H9 (cell line): ENCODE measurements at regions not wholly inside any gene's neighbourhood (a gene's known extent, or its start where the extent isn't known, plus 50 kb on each side); places are given as distances from the start of the nearest gene placed in this dataset.
"Not testable (repeated sequence)": the region's sequence is repeated elsewhere in the genome, so short reads cannot be mapped to it uniquely, and the experiment has no call there.

Source experiments
- DNase-seq: peaks from one replicate; pipeline ENCODE4 v3.0.0-alpha.2; 2017
- H2AFZ ChIP-seq: one replicate; pipeline ENCODE4 v1.6.1; 2013; ENCODE audit warnings: mild to moderate bottlenecking, low read length, control low read depth, moderate library complexity
- H2AK5ac ChIP-seq: 2 replicates; pipeline ENCODE4 v1.6.1; 2013; ENCODE audit warnings: low read length, control low read depth, mixed read lengths; ENCODE audit not compliant: insufficient read length
- H2BK120ac ChIP-seq: one replicate; pipeline ENCODE4 v1.6.1; 2013; ENCODE audit warnings: low read depth, mild to moderate bottlenecking, low read length, control low read depth, inconsistent platforms; ENCODE audit not compliant: poor library complexity, severe bottlenecking
- H2BK12ac ChIP-seq: 2 replicates; pipeline ENCODE4 v1.6.1; 2013; ENCODE audit warnings: low read length, control low read depth, mixed read lengths, low read depth; ENCODE audit not compliant: insufficient read length
- H2BK15ac ChIP-seq: 2 replicates; pipeline ENCODE4 v1.6.1; 2013; ENCODE audit warnings: low read depth, low read length, control low read depth
- H2BK20ac ChIP-seq: one replicate; pipeline ENCODE4 v1.6.1; 2013; ENCODE audit warnings: low read depth, mild to moderate bottlenecking, low read length, control low read depth, inconsistent platforms; ENCODE audit not compliant: poor library complexity, severe bottlenecking
- H2BK5ac ChIP-seq: 2 replicates; pipeline ENCODE4 v1.6.1; 2013; ENCODE audit warnings: low read length, control low read depth, mixed read lengths; ENCODE audit not compliant: insufficient read length
- H3K14ac ChIP-seq: 2 replicates; pipeline ENCODE4 v1.6.1; 2013; ENCODE audit warnings: low read length, control low read depth; ENCODE audit not compliant: insufficient read depth
- H3K18ac ChIP-seq: 2 replicates; pipeline ENCODE4 v1.6.1; 2013; ENCODE audit warnings: low read depth, mild to moderate bottlenecking, mixed read lengths, low read length, control low read depth; ENCODE audit not compliant: insufficient read length
- H3K23ac ChIP-seq: 2 replicates; pipeline ENCODE4 v1.6.1; 2013; ENCODE audit warnings: low read length, control low read depth, mixed read lengths, low read depth; ENCODE audit not compliant: insufficient read length
- H3K23me2 ChIP-seq: 2 replicates; pipeline ENCODE4 v1.6.1; 2013; ENCODE audit warnings: low read depth, mild to moderate bottlenecking, mixed read lengths, low read length, control low read depth; ENCODE audit not compliant: insufficient read length, poor library complexity, severe bottlenecking
- H3K27ac ChIP-seq: 2 replicates; pipeline ENCODE4 v1.5.1; 2013; ENCODE audit warnings: low read length, control low read depth, mixed read lengths, low read depth; ENCODE audit not compliant: insufficient read length
- H3K27me3 ChIP-seq: 2 replicates; pipeline ENCODE4 v1.6.1; 2013; ENCODE audit warnings: low read length, control low read depth, inconsistent platforms; ENCODE audit not compliant: insufficient read depth
- H3K4ac ChIP-seq: 2 replicates; pipeline ENCODE4 v1.6.1; 2013; ENCODE audit warnings: low read depth, mild to moderate bottlenecking, control low read depth, inconsistent platforms, low read length, moderate library complexity
- H3K4me1 ChIP-seq: 2 replicates; pipeline ENCODE4 v1.6.1; 2013; ENCODE audit warnings: low read length, control low read depth, inconsistent platforms; ENCODE audit not compliant: insufficient read depth
- H3K4me2 ChIP-seq: 2 replicates; pipeline ENCODE4 v1.6.1; 2013; ENCODE audit warnings: low read length, control low read depth, mixed read lengths; ENCODE audit not compliant: insufficient read length, insufficient read depth
- H3K56ac ChIP-seq: 2 replicates; pipeline ENCODE4 v1.6.1; 2013; ENCODE audit warnings: low read depth, mild to moderate bottlenecking, mixed read lengths, low read length, control low read depth; ENCODE audit not compliant: insufficient read length
- H3K79me1 ChIP-seq: 2 replicates; pipeline ENCODE4 v1.6.1; 2013; ENCODE audit warnings: low read depth, mild to moderate bottlenecking, moderate library complexity, low read length, control low read depth, inconsistent platforms; ENCODE audit not compliant: insufficient read depth, poor library complexity, severe bottlenecking
- H3K79me2 ChIP-seq: 2 replicates; pipeline ENCODE4 v1.6.1; 2013; ENCODE audit warnings: low read length, control low read depth, inconsistent platforms; ENCODE audit not compliant: insufficient read depth
- H3K9ac ChIP-seq: 2 replicates; pipeline ENCODE4 v1.6.1; 2013; ENCODE audit warnings: low read length, control low read depth, mixed read lengths; ENCODE audit not compliant: insufficient read length; ENCODE audit errors: extremely low read depth
- H3K9me3 ChIP-seq: one replicate; pipeline ENCODE4 v1.6.1; 2013; ENCODE audit warnings: low read depth, low read length, inconsistent platforms; ENCODE audit not compliant: control insufficient read depth
- H3T11ph ChIP-seq: one replicate; pipeline ENCODE4 v1.6.1; 2013; ENCODE audit warnings: mild to moderate bottlenecking, low read length, control low read depth, inconsistent platforms
- H4K20me1 ChIP-seq: one replicate; pipeline ENCODE4 v1.6.1; 2013; ENCODE audit not compliant: control insufficient read depth, insufficient read length, insufficient read depth
- H4K5ac ChIP-seq: 2 replicates; pipeline ENCODE4 v1.6.1; 2013; ENCODE audit warnings: low read depth, mild to moderate bottlenecking, mixed read lengths, low read length, control low read depth; ENCODE audit not compliant: insufficient read length
- H4K8ac ChIP-seq: replicated peaks from 2 replicates; pipeline ENCODE4 v1.6.1; 2013; ENCODE audit warnings: low read length, control low read depth, mixed read lengths, low read depth; ENCODE audit not compliant: insufficient read length
- H4K91ac ChIP-seq: 2 replicates; pipeline ENCODE4 v1.6.1; 2013; ENCODE audit warnings: low read depth, mild to moderate bottlenecking, moderate library complexity, mixed read lengths, low read length, control low read depth; ENCODE audit not compliant: insufficient read length
- H3K27ac Mint-ChIP-seq, 3 experiments: 2 replicates in 2 of 3; 3 replicates in 1 of 3; pipeline ENCODE4 v1.8.0; 2020 to 2021; ENCODE audit warnings: mixed read lengths in 3 of 3, mild to moderate bottlenecking in 1 of 3, moderate library complexity in 1 of 3
- H3K27me3 Mint-ChIP-seq: 2 replicates; pipeline ENCODE4 v1.8.0; 2021; ENCODE audit warnings: low read depth, mild to moderate bottlenecking, moderate library complexity, mixed read lengths
- H3K36me3 Mint-ChIP-seq, 3 experiments: 2 replicates in 2 of 3; 3 replicates in 1 of 3; pipeline ENCODE4 v1.8.0; 2020 to 2021; ENCODE audit warnings: low read depth in 3 of 3, mixed read lengths in 3 of 3; ENCODE audit not compliant: insufficient read depth in 1 of 3
- H3K4me1 Mint-ChIP-seq, 2 experiments: 2 replicates each; pipeline ENCODE4 v1.8.0; 2020; ENCODE audit warnings: mixed read lengths in 2 of 2
- H3K4me3 Mint-ChIP-seq, 2 experiments: 2 replicates in 1 of 2; 3 replicates in 1 of 2; pipeline ENCODE4 v1.8.0; 2020 to 2021; ENCODE audit warnings: mild to moderate bottlenecking in 2 of 2, mixed read lengths in 2 of 2, moderate library complexity in 1 of 2
- H3K9me3 Mint-ChIP-seq, 2 experiments: 2 replicates in 1 of 2; 3 replicates in 1 of 2; pipeline ENCODE4 v1.8.0; 2020; ENCODE audit warnings: mild to moderate bottlenecking in 2 of 2, mixed read lengths in 2 of 2, moderate library complexity in 1 of 2
- CTCF ChIP-seq: fragments of 200-600 bp; sonication (generic); conservative IDR thresholded peaks from 3 replicates; pipeline ENCODE4 v1.8.0; 2021; ENCODE audit warnings: antibody characterized with exemption, mild to moderate bottlenecking
- WGBS: extraction: QIAGEN DNeasy Blood & Tissue Kit; methylation state at CpG from one replicate; pipeline ENCODE4 v1.1.7; 2013; ENCODE audit warnings: missing lambda C conversion rate, low lambda C conversion rate, mixed read lengths; ENCODE audit not compliant: insufficient read length; ENCODE audit errors: extremely low coverage; 5-methylcytosine and 5-hydroxymethylcytosine counted together

DNA sequence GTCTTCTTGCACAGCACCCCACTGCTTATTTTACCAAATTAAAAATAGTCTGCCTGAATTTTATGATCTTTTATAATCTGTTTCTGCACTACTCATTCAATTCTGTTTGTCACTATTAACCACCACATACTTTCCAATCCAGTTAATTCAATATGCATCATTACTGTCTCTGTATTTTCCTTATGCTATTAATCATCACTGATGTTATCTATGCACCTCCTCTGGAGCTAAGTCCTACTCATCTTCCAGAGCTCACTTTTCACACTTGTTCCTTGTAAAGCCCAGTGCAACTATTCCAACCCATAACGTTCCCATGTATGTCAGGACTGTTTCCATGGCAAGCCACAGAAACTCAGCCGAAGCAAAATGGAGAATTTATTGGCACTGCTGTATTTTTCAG, 713.6 kb downstream of the PLCL1 start:
- Mint-ChIP-seq H3K9me3 (no peaks in the 10 kb centered on the region), H3K4me3 (no peak overlapping the region), H3K27me3 (no peaks in the 10 kb centered on the region), H3K36me3 (no peaks in the 10 kb centered on the region), H3K4me1 (no peaks in the 10 kb centered on the region), H3K27ac (no peak overlapping the region)
- no peak overlapping the region for H2AK5ac ChIP-seq
- no peak overlapping the region for H2BK5ac ChIP-seq
- no peaks in the 10 kb centered on the region for H3K27me3 ChIP-seq
- no peak overlapping the region for H3K56ac ChIP-seq
- WGBS = no CpG with 5 or more reads among the region's 2 CpGs
- H2BK12ac ChIP-seq = no peak overlapping the region
- H3K18ac ChIP-seq = no peak overlapping the region
- H2BK20ac ChIP-seq = no peak overlapping the region
- no peak overlapping the region for H3K9ac ChIP-seq
- H3K23me2 ChIP-seq = no peaks in the 10 kb centered on the region
- no peak overlapping the region for H4K8ac ChIP-seq
- H4K5ac ChIP-seq = no peak overlapping the region
- no peaks in the 10 kb centered on the region for H3K79me1 ChIP-seq
- no peaks in the 10 kb centered on the region for H4K20me1 ChIP-seq
- H3K4ac ChIP-seq = no peak overlapping the region
- H3T11ph ChIP-seq = no peak overlapping the region
- H3K14ac ChIP-seq = no peak overlapping the region
- H3K23ac ChIP-seq = no peak overlapping the region
- no peak overlapping the region for H4K91ac ChIP-seq
- no peak for TF ChIP-seq CTCF
- H3K79me2 ChIP-seq = no peaks in the 10 kb centered on the region
- H3K27ac ChIP-seq = no peak overlapping the region
- DNase-seq = no peak
- no peaks in the 10 kb centered on the region for H3K4me1 ChIP-seq
- no peak overlapping the region for H2AFZ ChIP-seq
- no peaks in the 10 kb centered on the region for H3K9me3 ChIP-seq
- no peak overlapping the region for H2BK15ac ChIP-seq
- no peak overlapping the region for H2BK120ac ChIP-seq
- no peak overlapping the region for H3K4me2 ChIP-seq

- not testable (repeated sequence) for H3K27ac Mint-ChIP-seq, H3K4ac ChIP-seq, H2BK120ac ChIP-seq, H3K9ac ChIP-seq, H3K27me3 Mint-ChIP-seq, H4K8ac ChIP-seq, H3K9me3 ChIP-seq, H2BK15ac ChIP-seq, H3K79me2 ChIP-seq, DNase-seq, H2AFZ ChIP-seq, H4K5ac ChIP-seq, H3K27me3 ChIP-seq, H3K23me2 ChIP-seq, H3K23ac ChIP-seq, H3K4me1 Mint-ChIP-seq, H4K20me1 ChIP-seq, H3K14ac ChIP-seq, H2AK5ac ChIP-seq, H2BK5ac ChIP-seq, H4K91ac ChIP-seq, H2BK20ac ChIP-seq, H3K4me2 ChIP-seq, H3K4me3 Mint-ChIP-seq, H3K56ac ChIP-seq, H3K79me1 ChIP-seq, H3K18ac ChIP-seq, H2BK12ac ChIP-seq, H3K4me1 ChIP-seq, H3T11ph ChIP-seq, H3K9me3 Mint-ChIP-seq, H3K27ac ChIP-seq, H3K36me3 Mint-ChIP-seq
- no CpG with 5 or more reads among the region's 1 CpG for WGBS
Observed at GRCh38 chr2:198508610-198509009, 704.2 kb downstream of the PLCL1 start.
